HepG2 (cell line): ENCODE measurements at regions not wholly inside any gene's neighbourhood (a gene's known extent, or its start where the extent isn't known, plus 50 kb on each side); places are given as distances from the start of the nearest gene placed in this dataset.

ENCODE experiments used
- AGO1 ChIP-seq: fragments of 200-400 bp; formaldehyde crosslinking; IDR thresholded peaks from 2 replicates; pipeline ENCODE4 v1.6.1; 2017; ENCODE audit warnings: mild to moderate bottlenecking, low read depth, low read length, moderate library complexity; ENCODE audit not compliant: poor library complexity, severe bottlenecking
- ELF1 ChIP-seq: sonication (generic); formaldehyde crosslinking; IDR thresholded peaks from 2 replicates; pipeline ENCODE4 v1.4.0; 2020; ENCODE audit warnings: missing genetic modification reagents
- HNRNPLL ChIP-seq: fragments of 200-400 bp; formaldehyde crosslinking; IDR thresholded peaks from 2 replicates; pipeline ENCODE4 v1.6.1; 2017; ENCODE audit warnings: mild to moderate bottlenecking, low read depth, low read length; ENCODE audit not compliant: poor library complexity, severe bottlenecking
- KDM3A ChIP-seq: IDR thresholded peaks from 2 replicates; pipeline ENCODE4 v1.6.1; 2018; ENCODE audit warnings: low read depth, missing compliant biosample characterization
- MEIS1 ChIP-seq: sonication (generic); formaldehyde crosslinking; IDR thresholded peaks from 2 replicates; pipeline ENCODE4 v1.9.0; 2021; ENCODE audit warnings: mild to moderate bottlenecking, missing genetic modification reagents, moderate library complexity, borderline replicate concordance
- NR2F1 ChIP-seq, 2 experiments: fragments of 450-650 bp in 1 of 2; formaldehyde crosslinking in 1 of 2; IDR thresholded peaks; 2 replicates each; pipeline versions ENCODE4 v1.5.0 to v1.6.1; 2016 to 2020; ENCODE audit warnings: mild to moderate bottlenecking in 1 of 2, missing compliant biosample characterization in 1 of 2, missing genetic modification reagents in 1 of 2, moderate library complexity in 1 of 2
- SIX4 ChIP-seq: sonication (generic); formaldehyde crosslinking; IDR thresholded peaks from 2 replicates; pipeline ENCODE4 v1.4.0; 2020; ENCODE audit warnings: missing genetic modification reagents
- SMAD3 ChIP-seq: sonication (generic); formaldehyde crosslinking; IDR thresholded peaks from 2 replicates; pipeline ENCODE4 v1.4.0; 2020; ENCODE audit warnings: missing genetic modification reagents
- ZHX1 ChIP-seq: sonication (generic); formaldehyde crosslinking; IDR thresholded peaks from 2 replicates; pipeline ENCODE4 v1.8.1; 2022; ENCODE audit warnings: low read depth, mild to moderate bottlenecking, missing genetic modification reagents
- ZMYM2 ChIP-seq: sonication (generic); formaldehyde crosslinking; IDR thresholded peaks from 2 replicates; pipeline ENCODE4 v1.8.0; 2022; ENCODE audit warnings: mild to moderate bottlenecking, missing genetic modification reagents
- ZNF224 ChIP-seq: sonication (generic); formaldehyde crosslinking; IDR thresholded peaks from 2 replicates; pipeline ENCODE4 v1.5.0; 2020; ENCODE audit warnings: mild to moderate bottlenecking, missing genetic modification reagents
- ZNF670 ChIP-seq: sonication (generic); formaldehyde crosslinking; IDR thresholded peaks from 2 replicates; pipeline ENCODE4 v1.8.0; 2022; ENCODE audit warnings: mild to moderate bottlenecking, missing genetic modification reagents, borderline replicate concordance
- ZNF770 ChIP-seq: sonication (generic); formaldehyde crosslinking; IDR thresholded peaks from 2 replicates; pipeline ENCODE4 v1.5.0; 2020; ENCODE audit warnings: mild to moderate bottlenecking, missing genetic modification reagents
- ZSCAN22 ChIP-seq: sonication (generic); formaldehyde crosslinking; IDR thresholded peaks from 2 replicates; pipeline ENCODE4 v1.4.0; 2020; ENCODE audit warnings: mild to moderate bottlenecking, missing genetic modification reagents
- TF ChIP-seq, protein P1 (sequence below): sonication (generic); formaldehyde crosslinking; IDR thresholded peaks from 2 replicates; pipeline ENCODE4 v1.8.1; 2023; ENCODE audit warnings: mild to moderate bottlenecking, missing genetic modification reagents
- TF ChIP-seq, protein P2 (sequence below): IDR thresholded peaks from 2 replicates; pipeline ENCODE4 v1.6.1; 2016; ENCODE audit warnings: missing compliant biosample characterization, missing genetic modification reagents, borderline replicate concordance
- TF ChIP-seq, protein P3 (sequence below): sonication (generic); formaldehyde crosslinking; IDR thresholded peaks from 2 replicates; pipeline ENCODE4 v1.4.0; 2020; ENCODE audit warnings: mild to moderate bottlenecking, missing genetic modification reagents

DNA sequence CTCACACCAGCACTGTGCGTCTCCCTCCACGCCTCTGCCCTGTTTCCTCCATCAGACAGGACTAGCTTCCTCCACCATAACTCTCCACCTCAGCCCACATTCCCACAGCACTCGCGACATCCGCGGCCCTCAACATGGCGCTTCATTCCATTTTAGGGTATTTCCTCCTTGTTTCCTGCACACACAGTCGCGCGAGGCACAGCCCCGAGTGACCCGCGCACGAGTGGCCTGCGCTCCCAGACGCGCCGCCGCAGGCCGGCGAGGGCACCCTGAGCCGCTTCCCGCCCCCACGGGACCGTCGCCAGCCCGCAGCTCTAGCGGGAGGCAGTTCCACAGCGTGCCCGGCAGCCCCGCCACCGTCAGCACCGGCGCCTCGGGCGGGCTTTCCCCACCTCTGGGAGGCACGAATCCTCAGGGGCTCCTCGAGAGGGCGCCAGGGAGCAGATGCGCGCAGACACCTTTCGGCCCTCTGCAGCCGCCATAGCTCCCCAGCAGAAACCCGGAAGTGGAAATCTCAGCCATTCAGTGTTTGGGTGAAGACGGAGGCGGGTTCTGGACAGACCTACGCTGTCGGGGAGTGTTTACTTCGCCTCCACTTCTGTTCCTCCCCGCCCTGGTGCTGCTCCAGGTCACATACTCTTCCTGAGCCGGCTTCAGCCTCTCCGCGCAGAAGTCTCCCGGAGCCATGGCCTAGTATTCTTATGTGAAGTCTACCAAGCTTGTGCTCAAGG, 136.6 kb downstream of the FOXD4L6 start (continued):
- TF ChIP-seq, protein P1, sequence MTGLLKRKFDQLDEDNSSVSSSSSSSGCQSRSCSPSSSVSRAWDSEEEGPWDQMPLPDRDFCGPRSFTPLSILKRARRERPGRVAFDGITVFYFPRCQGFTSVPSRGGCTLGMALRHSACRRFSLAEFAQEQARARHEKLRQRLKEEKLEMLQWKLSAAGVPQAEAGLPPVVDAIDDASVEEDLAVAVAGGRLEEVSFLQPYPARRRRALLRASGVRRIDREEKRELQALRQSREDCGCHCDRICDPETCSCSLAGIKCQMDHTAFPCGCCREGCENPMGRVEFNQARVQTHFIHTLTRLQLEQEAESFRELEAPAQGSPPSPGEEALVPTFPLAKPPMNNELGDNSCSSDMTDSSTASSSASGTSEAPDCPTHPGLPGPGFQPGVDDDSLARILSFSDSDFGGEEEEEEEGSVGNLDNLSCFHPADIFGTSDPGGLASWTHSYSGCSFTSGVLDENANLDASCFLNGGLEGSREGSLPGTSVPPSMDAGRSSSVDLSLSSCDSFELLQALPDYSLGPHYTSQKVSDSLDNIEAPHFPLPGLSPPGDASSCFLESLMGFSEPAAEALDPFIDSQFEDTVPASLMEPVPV (CRISPR knock-in tag), result peak; percentile 98
- TF ChIP-seq ELF1 (CRISPR knock-in tag) (peak; percentile 99), NR2F1 (CRISPR knock-in tag; IDR thresholded peaks at IDR 0.05) (peak in 1 of 2 experiments; percentile 39; a peak in 1 of 4 replicates), HNRNPLL (peak; percentile 87), AGO1 (peak; percentile 81), ZHX1 (CRISPR knock-in tag) (peak; percentile 71; the same call in 1 of the 2 replicates), SMAD3 (CRISPR knock-in tag) (peak; percentile 87), SIX4 (CRISPR knock-in tag) (peak; percentile 64), ZNF770 (CRISPR knock-in tag) (peak; percentile 64), ZNF670 (CRISPR knock-in tag) (peak; percentile 68; the same call in 1 of the 2 replicates), ZSCAN22 (CRISPR knock-in tag) (peak; percentile 98), MEIS1 (CRISPR knock-in tag) (peak; percentile 98), ZMYM2 (CRISPR knock-in tag) (peak; percentile 20; the same call in 1 of the 2 replicates), KDM3A (CRISPR knock-in tag) (peak; percentile 61), ZNF224 (CRISPR knock-in tag) (peak; percentile 86)
- TF ChIP-seq, protein P2, sequence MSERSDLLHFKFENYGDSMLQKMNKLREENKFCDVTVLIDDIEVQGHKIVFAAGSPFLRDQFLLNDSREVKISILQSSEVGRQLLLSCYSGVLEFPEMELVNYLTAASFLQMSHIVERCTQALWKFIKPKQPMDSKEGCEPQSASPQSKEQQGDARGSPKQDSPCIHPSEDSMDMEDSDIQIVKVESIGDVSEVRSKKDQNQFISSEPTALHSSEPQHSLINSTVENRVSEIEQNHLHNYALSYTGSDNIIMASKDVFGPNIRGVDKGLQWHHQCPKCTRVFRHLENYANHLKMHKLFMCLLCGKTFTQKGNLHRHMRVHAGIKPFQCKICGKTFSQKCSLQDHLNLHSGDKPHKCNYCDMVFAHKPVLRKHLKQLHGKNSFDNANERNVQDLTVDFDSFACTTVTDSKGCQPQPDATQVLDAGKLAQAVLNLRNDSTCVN (CRISPR knock-in tag), result peak; percentile 82; the same call in 1 of the 2 replicates
- TF ChIP-seq, protein P3, sequence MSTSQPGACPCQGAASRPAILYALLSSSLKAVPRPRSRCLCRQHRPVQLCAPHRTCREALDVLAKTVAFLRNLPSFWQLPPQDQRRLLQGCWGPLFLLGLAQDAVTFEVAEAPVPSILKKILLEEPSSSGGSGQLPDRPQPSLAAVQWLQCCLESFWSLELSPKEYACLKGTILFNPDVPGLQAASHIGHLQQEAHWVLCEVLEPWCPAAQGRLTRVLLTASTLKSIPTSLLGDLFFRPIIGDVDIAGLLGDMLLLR, result peak; percentile 68
